GM12891 (cell line): ENCODE measurements at regions not wholly inside any gene's neighbourhood (a gene's known extent, or its start where the extent isn't known, plus 50 kb on each side); places are given as distances from the start of the nearest gene placed in this dataset.

ENCODE experiments used
- PAX5 ChIP-seq: IDR thresholded peaks from 2 replicates; pipeline ENCODE4 v1.6.1; 2011; ENCODE audit warnings: low read length, moderate library complexity, mild to moderate bottlenecking; ENCODE audit not compliant: insufficient read depth, severe bottlenecking
- POLR2A ChIP-seq: IDR thresholded peaks from 2 replicates; pipeline ENCODE4 v1.6.1; 2011; ENCODE audit warnings: low read depth, low read length, control low read depth
- POLR2AphosphoS5 ChIP-seq: IDR thresholded peaks from 2 replicates; pipeline ENCODE4 v1.6.1; 2011; ENCODE audit warnings: low read depth, low read length, control low read depth
- POU2F2 ChIP-seq: IDR thresholded peaks from 2 replicates; pipeline ENCODE4 v1.6.1; 2011; ENCODE audit warnings: low read depth, mild to moderate bottlenecking, control low read depth, low read length, moderate library complexity
- SPI1 ChIP-seq: IDR thresholded peaks from 2 replicates; pipeline ENCODE4 v1.6.1; 2011; ENCODE audit warnings: low read depth, low read length, control low read depth
- TAF1 ChIP-seq: IDR thresholded peaks from 2 replicates; pipeline ENCODE4 v1.6.1; 2011; ENCODE audit warnings: low read depth, low read length, control low read depth

- TF ChIP-seq POLR2A (no peak), POLR2AphosphoS5 (no peak), SPI1 (no peak), TAF1 (no peak), PAX5 (no peak), POU2F2 (no peak)
Observed at GRCh38 chr6:20280288-20280621, 68.0 kb upstream of the MBOAT1 start.
